ENCODE measurements at regions not wholly inside any gene's neighbourhood (a gene's known extent, or its start where the extent isn't known, plus 50 kb on each side); places are given as distances from the start of the nearest gene placed in this dataset.

GRCh38 chr12:114938487-114939210 lies 254.7 kb upstream of the TBX3 start:
- no peak for FAIRE-seq

GRCh38 chr12:114936148-114937079 lies 252.4 kb upstream of the TBX3 start:
- H3K4me3 ChIP-seq: no peak overlapping the region
- H3K4me2 ChIP-seq: no peak overlapping the region
- peaks cover 25% of the 10 kb centered on the region for H3K4me1 ChIP-seq
- ATAC-seq: no peak
- TF ChIP-seq SMC3 (IDR thresholded peaks at IDR 0.05): no peak
- no peak for TF ChIP-seq RARB (CRISPR knock-in tag; IDR thresholded peaks at IDR 0.05)
- TF ChIP-seq, protein P1, sequence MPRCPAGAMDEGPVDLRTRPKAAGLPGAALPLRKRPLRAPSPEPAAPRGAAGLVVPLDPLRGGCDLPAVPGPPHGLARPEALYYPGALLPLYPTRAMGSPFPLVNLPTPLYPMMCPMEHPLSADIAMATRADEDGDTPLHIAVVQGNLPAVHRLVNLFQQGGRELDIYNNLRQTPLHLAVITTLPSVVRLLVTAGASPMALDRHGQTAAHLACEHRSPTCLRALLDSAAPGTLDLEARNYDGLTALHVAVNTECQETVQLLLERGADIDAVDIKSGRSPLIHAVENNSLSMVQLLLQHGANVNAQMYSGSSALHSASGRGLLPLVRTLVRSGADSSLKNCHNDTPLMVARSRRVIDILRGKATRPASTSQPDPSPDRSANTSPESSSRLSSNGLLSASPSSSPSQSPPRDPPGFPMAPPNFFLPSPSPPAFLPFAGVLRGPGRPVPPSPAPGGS (IDR thresholded peaks at IDR 0.05): no peak
- TF ChIP-seq CHD4 (IDR thresholded peaks at IDR 0.05; ENCODE audit: borderline replicate concordance): no peak
- TF ChIP-seq MAX (IDR thresholded peaks at IDR 0.05): no peak
- no peak for TF ChIP-seq TFCP2L1 (CRISPR knock-in tag; IDR thresholded peaks at IDR 0.05)
- no peak for TF ChIP-seq FOSL2 (IDR thresholded peaks at IDR 0.05)
- peak; percentile 51 for TF ChIP-seq FOSL2 (CRISPR knock-in tag; IDR thresholded peaks at IDR 0.05)
- no peak for TF ChIP-seq CEBPB (IDR thresholded peaks at IDR 0.05)
- POLR2A ChIA-PET: no interaction called here
- FAIRE-seq: no peak
- 60% methylated on average over 11 of the region's 11 CpGs for WGBS (ENCODE audit: missing lambda C conversion rate)
- no peak for DNase-seq (ENCODE audit: low read depth in 1 of 2, low spot score in 1 of 2)
- CTCF ChIA-PET: interaction anchor here (0.6 to 3.4 kb wide), 4 partner anchors 16 to 1011 kb away, joined by 3 to 24 read pairs (median 4); no protein-coding TSS in a partner anchor
- peak overlapping the region; percentile 22 to 93; a peak in 5 of 6 replicates for H3K27ac ChIP-seq
- peaks cover 6% of the 10 kb centered on the region; the same call in 2 of the 3 replicates for H3K9me3 ChIP-seq

More at GRCh38 chr12:114938487-114939210, 254.7 kb upstream of the TBX3 start:
- H3K27ac ChIP-seq: no peak overlapping the region
- no peak overlapping the region for H3K4me2 ChIP-seq
- CTCF ChIA-PET: interaction anchor here (0.5 to 0.9 kb wide), 2 partner anchors 425 to 710 kb away, joined by 3 read pairs; no protein-coding TSS in a partner anchor
- H3K4me1 ChIP-seq: peaks cover 15% of the 10 kb centered on the region
- H3K9me3 ChIP-seq: no peaks in the 10 kb centered on the region
- POLR2A ChIA-PET: no interaction called here
- TF ChIP-seq CEBPB (IDR thresholded peaks at IDR 0.05) (no peak), JUNB (IDR thresholded peaks at IDR 0.05) (no peak), CHD2 (IDR thresholded peaks at IDR 0.05; ENCODE audit: low read length, partially characterized antibody) (no peak), TP53 (CRISPR knock-in tag; IDR thresholded peaks at IDR 0.05) (no peak), ZNF302 (CRISPR knock-in tag; IDR thresholded peaks at IDR 0.05) (no peak), E2F6 (IDR thresholded peaks at IDR 0.05; ENCODE audit: borderline replicate concordance, low read depth) (no peak)
- TF ChIP-seq, protein P2, sequence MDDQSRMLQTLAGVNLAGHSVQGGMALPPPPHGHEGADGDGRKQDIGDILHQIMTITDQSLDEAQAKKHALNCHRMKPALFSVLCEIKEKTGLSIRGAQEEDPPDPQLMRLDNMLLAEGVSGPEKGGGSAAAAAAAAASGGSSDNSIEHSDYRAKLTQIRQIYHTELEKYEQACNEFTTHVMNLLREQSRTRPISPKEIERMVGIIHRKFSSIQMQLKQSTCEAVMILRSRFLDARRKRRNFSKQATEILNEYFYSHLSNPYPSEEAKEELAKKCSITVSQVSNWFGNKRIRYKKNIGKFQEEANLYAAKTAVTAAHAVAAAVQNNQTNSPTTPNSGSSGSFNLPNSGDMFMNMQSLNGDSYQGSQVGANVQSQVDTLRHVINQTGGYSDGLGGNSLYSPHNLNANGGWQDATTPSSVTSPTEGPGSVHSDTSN (IDR thresholded peaks at IDR 0.05): no peak
- ATAC-seq (no peak), DNase-seq (ENCODE audit: low read depth in 1 of 2, low spot score in 1 of 2) (no peak)
- no peak overlapping the region for H3K4me3 ChIP-seq
- WGBS (ENCODE audit: missing lambda C conversion rate): 71% methylated on average over 17 of the region's 18 CpGs

- FAIRE-seq: no peak
- Histone ChIP-seq H3K4me3 (no peak overlapping the region), H3K9me3 (peaks cover 13% of the 10 kb centered on the region), H3K27ac (peak overlapping the region; percentile 73 to 93; a peak in 5 of 6 replicates), H3K4me2 (no peak overlapping the region), H3K4me1 (peaks cover 25% of the 10 kb centered on the region)
- ATAC-seq: no peak
- ChIA-PET CTCF (interaction anchor here (0.6 to 3.4 kb wide), 5 partner anchors 16 to 251 kb away, joined by 3 to 24 read pairs (median 4); partner anchors contain the start of gene TBX3), POLR2A (interaction anchor here (0.6 kb wide), 1 partner anchor 17 kb away, joined by 3 read pairs; no protein-coding TSS in a partner anchor)
- WGBS (ENCODE audit: missing lambda C conversion rate): 91% methylated on average over 2 of the region's 2 CpGs
- DNase-seq (ENCODE audit: low read depth in 1 of 2, low spot score in 1 of 2): peak in 1 of 2 experiments; percentile 46
- TF ChIP-seq NFE2L2 (conservative IDR thresholded peaks at IDR 0.05; ENCODE audit: low read length): no peak
- TF ChIP-seq GATA3 (IDR thresholded peaks at IDR 0.05; ENCODE audit: borderline replicate concordance): no peak
- TF ChIP-seq HOXB5 (CRISPR knock-in tag; IDR thresholded peaks at IDR 0.05): no peak
- no peak for TF ChIP-seq ZNF302 (CRISPR knock-in tag; IDR thresholded peaks at IDR 0.05)
- no peak for TF ChIP-seq ZC3H11A (IDR thresholded peaks at IDR 0.05)
- peak; percentile 32 for TF ChIP-seq CTCF (IDR thresholded peaks at IDR 0.05)
- 0 out of 2 replicates have a peak, but pooled peaks have one; percentile 37 for TF ChIP-seq EHMT2 (IDR thresholded peaks at IDR 0.05; ENCODE audit: low read depth)
- TF ChIP-seq, protein P2 (IDR thresholded peaks at IDR 0.05): no peak
- no peak for TF ChIP-seq TFCP2L1 (CRISPR knock-in tag; IDR thresholded peaks at IDR 0.05)
- TF ChIP-seq ZSCAN20 (CRISPR knock-in tag; IDR thresholded peaks at IDR 0.05): no peak
- TF ChIP-seq RAD21 (conservative IDR thresholded peaks at IDR 0.05 in 1 of 2, IDR thresholded peaks at IDR 0.05 in 1 of 2): peak; percentile 36 to 46; a peak in 2 of 5 replicates
- no peak for TF ChIP-seq CHD2 (IDR thresholded peaks at IDR 0.05; ENCODE audit: low read length, partially characterized antibody)
- no peak for TF ChIP-seq RFX5 (IDR thresholded peaks at IDR 0.05)
- TF ChIP-seq RARB (CRISPR knock-in tag; IDR thresholded peaks at IDR 0.05): no peak
- TF ChIP-seq CBX8 (IDR thresholded peaks at IDR 0.05): no peak
These were observed 251.7 kb upstream of the TBX3 start for GRCh38 chr12:114935658-114936057.

All from A549 (cell line).